HFFc6 (cell line): ENCODE measurements at regions not wholly inside any gene's neighbourhood (a gene's known extent, or its start where the extent isn't known, plus 50 kb on each side); places are given as distances from the start of the nearest gene placed in this dataset.

Source experiments
- DNase-seq: peaks from one replicate; pipeline ENCODE4 v3.0.0-alpha.2; 2018
- H3K27ac Mint-ChIP-seq: 2 replicates; pipeline ENCODE4 v1.8.0; 2020; ENCODE audit warnings: mild to moderate bottlenecking, mixed read lengths
- H3K27me3 Mint-ChIP-seq: 2 replicates; pipeline ENCODE4 v1.8.0; 2021; ENCODE audit warnings: mild to moderate bottlenecking, moderate library complexity, mixed read lengths; ENCODE audit not compliant: insufficient read depth
- H3K36me3 Mint-ChIP-seq: 2 replicates; pipeline ENCODE4 v1.8.0; 2021; ENCODE audit warnings: low read depth, mixed read lengths
- H3K4me1 Mint-ChIP-seq: 2 replicates; pipeline ENCODE4 v1.8.0; 2020; ENCODE audit warnings: low read depth, mixed read lengths
- H3K4me3 Mint-ChIP-seq: 2 replicates; pipeline ENCODE4 v1.8.0; 2020; ENCODE audit warnings: mild to moderate bottlenecking, moderate library complexity, mixed read lengths
- H3K9me3 Mint-ChIP-seq: 2 replicates; pipeline ENCODE4 v1.8.0; 2020; ENCODE audit warnings: mild to moderate bottlenecking, mixed read lengths
- TF ChIP-seq, protein P1 (sequence below): fragments of 200-600 bp; sonication (generic); IDR thresholded peaks from 2 replicates; pipeline ENCODE4 v1.5.0; 2021; ENCODE audit warnings: antibody characterized with exemption, mild to moderate bottlenecking

DNA sequence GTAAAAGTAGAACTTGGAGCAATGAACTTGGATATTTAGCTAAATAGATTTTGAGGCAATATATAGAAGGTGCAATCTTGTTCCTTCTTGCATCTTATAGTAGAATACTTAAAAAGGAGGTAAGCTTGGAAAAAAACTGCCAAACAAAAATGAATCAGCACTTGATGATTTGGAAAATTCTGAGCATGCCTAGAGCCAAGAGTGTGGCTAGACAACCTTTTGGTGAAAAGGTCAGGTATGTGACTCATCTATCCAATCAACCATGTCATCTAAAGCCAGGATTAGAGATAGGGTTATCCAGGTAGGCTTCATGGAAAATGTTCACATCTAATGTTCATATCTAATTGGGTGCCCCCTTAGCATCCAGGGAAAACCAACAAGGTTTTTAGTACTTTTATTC is 515.0 kb downstream of the COL11A1 start:
- peaks cover 1% of the 10 kb centered on the region; the same call in 1 of the 2 replicates for H3K27me3 Mint-ChIP-seq
- H3K4me1 Mint-ChIP-seq: peaks cover 46% of the 10 kb centered on the region
- no peaks in the 10 kb centered on the region for H3K9me3 Mint-ChIP-seq
- no peak overlapping the region for H3K27ac Mint-ChIP-seq
- TF ChIP-seq, protein P1, sequence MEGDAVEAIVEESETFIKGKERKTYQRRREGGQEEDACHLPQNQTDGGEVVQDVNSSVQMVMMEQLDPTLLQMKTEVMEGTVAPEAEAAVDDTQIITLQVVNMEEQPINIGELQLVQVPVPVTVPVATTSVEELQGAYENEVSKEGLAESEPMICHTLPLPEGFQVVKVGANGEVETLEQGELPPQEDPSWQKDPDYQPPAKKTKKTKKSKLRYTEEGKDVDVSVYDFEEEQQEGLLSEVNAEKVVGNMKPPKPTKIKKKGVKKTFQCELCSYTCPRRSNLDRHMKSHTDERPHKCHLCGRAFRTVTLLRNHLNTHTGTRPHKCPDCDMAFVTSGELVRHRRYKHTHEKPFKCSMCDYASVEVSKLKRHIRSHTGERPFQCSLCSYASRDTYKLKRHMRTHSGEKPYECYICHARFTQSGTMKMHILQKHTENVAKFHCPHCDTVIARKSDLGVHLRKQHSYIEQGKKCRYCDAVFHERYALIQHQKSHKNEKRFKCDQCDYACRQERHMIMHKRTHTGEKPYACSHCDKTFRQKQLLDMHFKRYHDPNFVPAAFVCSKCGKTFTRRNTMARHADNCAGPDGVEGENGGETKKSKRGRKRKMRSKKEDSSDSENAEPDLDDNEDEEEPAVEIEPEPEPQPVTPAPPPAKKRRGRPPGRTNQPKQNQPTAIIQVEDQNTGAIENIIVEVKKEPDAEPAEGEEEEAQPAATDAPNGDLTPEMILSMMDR: no peak
- H3K36me3 Mint-ChIP-seq: no peaks in the 10 kb centered on the region
- DNase-seq: peak; percentile 46
- no peak overlapping the region for H3K4me3 Mint-ChIP-seq

DNA sequence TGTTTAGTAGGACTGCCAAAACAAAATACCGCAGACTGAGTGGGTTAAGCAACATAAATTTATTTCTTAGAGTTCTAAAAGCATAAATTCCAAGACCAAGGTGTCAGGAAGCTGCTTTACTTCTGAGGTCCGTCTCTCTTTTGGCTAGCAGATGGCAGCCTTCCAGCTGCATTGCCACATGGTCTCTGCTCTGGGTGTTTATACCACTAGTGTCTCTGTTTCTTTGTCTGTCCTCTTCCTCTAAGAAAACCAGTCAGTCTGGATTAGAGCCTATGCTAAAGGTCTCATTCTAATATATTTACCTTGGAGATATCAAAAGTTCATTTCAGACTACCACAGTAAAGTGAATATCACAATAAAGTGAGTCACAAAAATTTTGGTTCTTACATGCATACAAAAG is 519.8 kb downstream of the COL11A1 start:
- H3K36me3 Mint-ChIP-seq: no peaks in the 10 kb centered on the region
- DNase-seq: peak; percentile 13
- no peak overlapping the region for H3K4me3 Mint-ChIP-seq
- no peak overlapping the region for H3K27ac Mint-ChIP-seq
- no peaks in the 10 kb centered on the region for H3K9me3 Mint-ChIP-seq
- TF ChIP-seq, protein P1: no peak
- peaks cover 41% of the 10 kb centered on the region for H3K4me1 Mint-ChIP-seq
- H3K27me3 Mint-ChIP-seq: no peaks in the 10 kb centered on the region

DNA sequence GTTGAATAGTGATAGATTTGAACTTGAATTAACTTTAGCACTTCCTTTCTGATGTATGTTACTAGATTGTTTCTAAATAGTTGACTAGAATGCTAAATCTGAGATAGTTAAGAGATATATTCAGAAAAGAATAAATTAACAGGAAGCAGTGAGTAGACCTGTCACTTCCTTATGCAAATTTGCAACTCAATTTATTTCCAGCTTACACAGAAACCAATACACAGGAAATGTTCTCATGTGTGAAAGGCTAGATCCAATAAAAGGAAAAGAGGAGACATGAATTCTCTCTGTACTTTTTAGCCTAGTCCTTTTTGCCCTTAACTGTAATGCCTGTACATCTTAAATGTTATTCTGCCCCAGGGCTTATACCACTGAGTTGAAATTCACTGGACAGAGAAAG is 522.3 kb downstream of the COL11A1 start:
- peaks cover 4% of the 10 kb centered on the region; the same call in 1 of the 2 replicates for H3K9me3 Mint-ChIP-seq
- H3K4me3 Mint-ChIP-seq: no peak overlapping the region
- H3K27ac Mint-ChIP-seq: no peak overlapping the region
- TF ChIP-seq, protein P1: no peak
- peaks cover 33% of the 10 kb centered on the region for H3K4me1 Mint-ChIP-seq
- 0 out of 2 replicates have a peak, but pooled peaks cover 6% of the 10 kb centered on the region for H3K36me3 Mint-ChIP-seq
- no peak for DNase-seq
- no peaks in the 10 kb centered on the region for H3K27me3 Mint-ChIP-seq

DNA sequence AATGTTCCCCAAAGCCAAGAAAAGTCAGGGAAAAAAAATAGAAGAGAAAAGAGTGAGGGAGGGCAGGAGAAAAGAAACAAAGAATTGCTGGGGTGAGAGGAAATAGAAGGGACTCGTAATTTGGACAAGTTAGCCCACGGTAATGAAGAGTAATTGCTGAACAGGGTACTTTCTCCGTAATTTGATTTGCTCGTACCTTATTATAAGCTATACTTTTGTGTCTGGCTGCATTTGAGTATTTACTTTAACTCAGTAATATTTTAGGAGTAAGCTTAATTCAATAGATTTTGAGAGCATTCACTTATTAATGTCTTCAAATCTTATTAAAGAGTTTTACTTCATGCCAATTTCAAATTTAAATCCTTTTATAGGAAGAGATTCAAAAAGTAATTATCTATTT is 527.5 kb downstream of the COL11A1 start:
- peaks cover 27% of the 10 kb centered on the region for H3K4me1 Mint-ChIP-seq
- TF ChIP-seq, protein P1: no peak
- no peaks in the 10 kb centered on the region for H3K27me3 Mint-ChIP-seq

DNA sequence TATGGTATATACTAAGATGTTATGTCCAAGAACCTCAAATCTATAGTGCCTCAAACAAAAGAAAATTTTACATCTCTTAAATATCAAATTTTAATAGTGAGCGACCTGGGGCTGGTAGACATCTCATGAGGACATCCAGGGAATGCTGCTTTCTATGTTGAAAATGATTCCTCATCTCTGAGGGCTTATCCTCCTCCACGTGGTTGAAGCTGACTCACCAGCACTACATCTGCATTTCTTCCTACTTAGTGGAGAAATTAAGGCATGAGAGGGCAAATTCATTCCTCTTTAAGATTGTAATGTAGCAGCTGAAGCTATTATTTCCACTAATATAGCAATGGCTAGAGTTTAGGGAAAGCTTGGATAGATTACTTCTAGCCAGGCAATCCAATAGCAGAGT is 529.5 kb downstream of the COL11A1 start:
- Mint-ChIP-seq H3K36me3 (0 out of 2 replicates have a peak, but pooled peaks cover 6% of the 10 kb centered on the region), H3K4me1 (peaks cover 24% of the 10 kb centered on the region), H3K9me3 (peaks cover 4% of the 10 kb centered on the region; the same call in 1 of the 2 replicates), H3K27me3 (no peaks in the 10 kb centered on the region), H3K27ac (peak overlapping the region; percentile 42), H3K4me3 (peak overlapping the region; percentile 1; the same call in 1 of the 2 replicates)
- TF ChIP-seq, protein P1: no peak
- peak; percentile 50 for DNase-seq

More for the DNA sequence above, 527.5 kb downstream of the COL11A1 start:
- DNase-seq: no peak
- H3K4me3 Mint-ChIP-seq: no peak overlapping the region
- peaks cover 4% of the 10 kb centered on the region; the same call in 1 of the 2 replicates for H3K9me3 Mint-ChIP-seq
- H3K27ac Mint-ChIP-seq: no peak overlapping the region
- 0 out of 2 replicates have a peak, but pooled peaks cover 6% of the 10 kb centered on the region for H3K36me3 Mint-ChIP-seq

DNA sequence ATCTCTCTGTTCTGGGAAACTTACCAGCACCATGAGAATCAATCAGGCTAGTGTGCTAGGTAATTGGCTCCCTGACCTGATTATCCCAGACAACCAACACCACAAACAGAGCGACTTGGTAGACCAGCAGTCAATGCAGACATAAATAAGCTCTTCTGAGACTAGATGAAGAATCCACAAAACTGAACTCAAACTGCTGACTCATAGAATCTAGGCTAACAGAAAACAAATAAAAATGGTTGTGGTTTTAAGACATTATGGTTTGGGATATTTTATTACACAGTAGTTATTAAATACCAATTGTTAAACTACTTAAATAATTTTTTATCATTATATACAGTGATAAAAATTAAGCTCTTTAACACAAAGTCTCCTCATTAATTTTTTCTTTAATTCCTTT is 535.7 kb downstream of the COL11A1 start:
- TF ChIP-seq, protein P1: no peak
- H3K9me3 Mint-ChIP-seq: no peaks in the 10 kb centered on the region
- H3K4me1 Mint-ChIP-seq: peaks cover 26% of the 10 kb centered on the region
- H3K4me3 Mint-ChIP-seq: no peak overlapping the region
- H3K36me3 Mint-ChIP-seq: no peaks in the 10 kb centered on the region
- DNase-seq: peak; percentile 18
- no peak overlapping the region for H3K27ac Mint-ChIP-seq
- no peaks in the 10 kb centered on the region for H3K27me3 Mint-ChIP-seq
